ENCODE measurements at regions not wholly inside any gene's neighbourhood (a gene's known extent, or its start where the extent isn't known, plus 50 kb on each side); places are given as distances from the start of the nearest gene placed in this dataset.
A peak's percentile ranks its signal among the peaks of the same experiment; 100 is the strongest.

GRCh38 chr16:80318107-80318506 lies 222.7 kb upstream of the DYNLRB2 start:
- no peaks in the 10 kb centered on the region for H3K4me1 Mint-ChIP-seq (ENCODE audit: low read depth)
- H3K4me3 Mint-ChIP-seq (ENCODE audit: unreplicated experiment), result no peak overlapping the region
- peaks cover 2% of the 10 kb centered on the region for H3K27me3 Mint-ChIP-seq (ENCODE audit: low read depth)
- H3K27ac Mint-ChIP-seq (ENCODE audit: unreplicated experiment), result no peak overlapping the region
- no peak for DNase-seq (ENCODE audit: low spot score)
- no peak for TF ChIP-seq CTCF (IDR thresholded peaks at IDR 0.05)
- peaks cover 3% of the 10 kb centered on the region for H3K9me3 Mint-ChIP-seq (ENCODE audit: low read depth)
- no peaks in the 10 kb centered on the region for H3K36me3 Mint-ChIP-seq (ENCODE audit: low read depth)

- TF ChIP-seq CTCF (IDR thresholded peaks at IDR 0.05), result peak; percentile 53
- Mint-ChIP-seq H3K9me3 (ENCODE audit: low read depth) (peaks cover 3% of the 10 kb centered on the region), H3K27me3 (ENCODE audit: low read depth) (peaks cover 2% of the 10 kb centered on the region), H3K36me3 (ENCODE audit: low read depth) (no peaks in the 10 kb centered on the region), H3K4me1 (ENCODE audit: low read depth) (no peaks in the 10 kb centered on the region), H3K4me3 (ENCODE audit: unreplicated experiment) (no peak overlapping the region), H3K27ac (ENCODE audit: unreplicated experiment) (no peak overlapping the region)
- DNase-seq (ENCODE audit: low spot score), result no peak
Observed at GRCh38 chr16:80317599-80318037, 223.2 kb upstream of the DYNLRB2 start.

- Mint-ChIP-seq H3K4me3 (ENCODE audit: unreplicated experiment) (no peak overlapping the region), H3K27ac (ENCODE audit: unreplicated experiment) (no peak overlapping the region), H3K36me3 (ENCODE audit: low read depth) (no peaks in the 10 kb centered on the region), H3K4me1 (ENCODE audit: low read depth) (no peaks in the 10 kb centered on the region), H3K27me3 (ENCODE audit: low read depth) (peaks cover 2% of the 10 kb centered on the region), H3K9me3 (ENCODE audit: low read depth) (peaks cover 3% of the 10 kb centered on the region)
- no peak for DNase-seq (ENCODE audit: low spot score)
- no peak for TF ChIP-seq CTCF (IDR thresholded peaks at IDR 0.05)
Observed at GRCh38 chr16:80317116-80317515, 223.7 kb upstream of the DYNLRB2 start.

GRCh38 chr16:80314042-80314441 lies 226.8 kb upstream of the DYNLRB2 start:
- no peak for TF ChIP-seq CTCF (IDR thresholded peaks at IDR 0.05)
- Mint-ChIP-seq H3K27me3 (ENCODE audit: low read depth) (no peaks in the 10 kb centered on the region), H3K4me1 (ENCODE audit: low read depth) (peaks cover 7% of the 10 kb centered on the region), H3K4me3 (ENCODE audit: unreplicated experiment) (no peak overlapping the region), H3K9me3 (ENCODE audit: low read depth) (peaks cover 3% of the 10 kb centered on the region), H3K27ac (ENCODE audit: unreplicated experiment) (no peak overlapping the region), H3K36me3 (ENCODE audit: low read depth) (no peaks in the 10 kb centered on the region)
- no peak for DNase-seq (ENCODE audit: low spot score)

- no peak for DNase-seq (ENCODE audit: low spot score)
- H3K27ac Mint-ChIP-seq (ENCODE audit: unreplicated experiment), result no peak overlapping the region
- peaks cover 11% of the 10 kb centered on the region for H3K4me1 Mint-ChIP-seq (ENCODE audit: low read depth)
- H3K27me3 Mint-ChIP-seq (ENCODE audit: low read depth), result no peaks in the 10 kb centered on the region
- H3K36me3 Mint-ChIP-seq (ENCODE audit: low read depth), result no peaks in the 10 kb centered on the region
- no peaks in the 10 kb centered on the region for H3K9me3 Mint-ChIP-seq (ENCODE audit: low read depth)
- no peak for TF ChIP-seq CTCF (IDR thresholded peaks at IDR 0.05)
- no peak overlapping the region for H3K4me3 Mint-ChIP-seq (ENCODE audit: unreplicated experiment)
Observed at GRCh38 chr16:80309178-80309577, 231.6 kb upstream of the DYNLRB2 start.
